Fibroblast of lung (primary cell): ENCODE measurements at regions not wholly inside any gene's neighbourhood (a gene's known extent, or its start where the extent isn't known, plus 50 kb on each side); places are given as distances from the start of the nearest gene placed in this dataset.

Experiments
- EZH2 ChIP-seq: IDR thresholded peaks from 2 replicates; pipeline ENCODE4 v1.5.1; 2012; ENCODE audit warnings: low read length, control low read depth, mild to moderate bottlenecking; ENCODE audit errors: missing control alignments
- TF ChIP-seq, protein P1 (sequence below), 2 donors: IDR thresholded peaks in 1 of 2; conservative IDR thresholded peaks in 1 of 2; 1 replicate in 1 of 2; 2 replicates in 1 of 2; pipeline ENCODE4 v1.5.1; 2011 to 2012; ENCODE audit warnings: low read length in 2 of 2, control low read depth in 1 of 2, inconsistent platforms in 1 of 2, low read depth in 1 of 2, mild to moderate bottlenecking in 1 of 2

DNA sequence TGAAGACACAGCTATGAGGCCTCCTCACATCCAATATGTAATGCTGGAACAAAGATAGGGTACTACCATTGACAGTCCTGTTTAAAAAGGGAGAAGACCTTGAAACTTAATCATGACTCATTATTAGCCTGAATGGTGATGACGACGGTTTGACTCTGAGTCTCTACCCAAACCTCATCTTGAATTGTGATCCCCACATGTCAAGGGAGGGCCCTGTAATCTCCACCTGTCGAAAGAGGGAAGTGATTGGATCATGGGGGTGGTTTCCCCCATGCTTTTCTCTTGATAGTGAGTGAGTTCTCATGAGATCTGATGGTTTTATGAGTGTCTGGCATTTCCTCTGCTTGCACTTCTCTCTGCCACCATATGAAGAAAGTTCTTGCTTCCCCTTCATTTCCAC, 395.3 kb upstream of the CPEB2 start:
- TF ChIP-seq EZH2: no peak
- TF ChIP-seq, protein P1, sequence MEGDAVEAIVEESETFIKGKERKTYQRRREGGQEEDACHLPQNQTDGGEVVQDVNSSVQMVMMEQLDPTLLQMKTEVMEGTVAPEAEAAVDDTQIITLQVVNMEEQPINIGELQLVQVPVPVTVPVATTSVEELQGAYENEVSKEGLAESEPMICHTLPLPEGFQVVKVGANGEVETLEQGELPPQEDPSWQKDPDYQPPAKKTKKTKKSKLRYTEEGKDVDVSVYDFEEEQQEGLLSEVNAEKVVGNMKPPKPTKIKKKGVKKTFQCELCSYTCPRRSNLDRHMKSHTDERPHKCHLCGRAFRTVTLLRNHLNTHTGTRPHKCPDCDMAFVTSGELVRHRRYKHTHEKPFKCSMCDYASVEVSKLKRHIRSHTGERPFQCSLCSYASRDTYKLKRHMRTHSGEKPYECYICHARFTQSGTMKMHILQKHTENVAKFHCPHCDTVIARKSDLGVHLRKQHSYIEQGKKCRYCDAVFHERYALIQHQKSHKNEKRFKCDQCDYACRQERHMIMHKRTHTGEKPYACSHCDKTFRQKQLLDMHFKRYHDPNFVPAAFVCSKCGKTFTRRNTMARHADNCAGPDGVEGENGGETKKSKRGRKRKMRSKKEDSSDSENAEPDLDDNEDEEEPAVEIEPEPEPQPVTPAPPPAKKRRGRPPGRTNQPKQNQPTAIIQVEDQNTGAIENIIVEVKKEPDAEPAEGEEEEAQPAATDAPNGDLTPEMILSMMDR (conservative IDR thresholded peaks at IDR 0.05 in 1 of 2, IDR thresholded peaks at IDR 0.05 in 1 of 2; ENCODE audit: low read depth in 1 of 2, low read length in 2 of 2): no peak
